Fibroblast of gingiva (primary cell): ENCODE measurements at regions not wholly inside any gene's neighbourhood (a gene's known extent, or its start where the extent isn't known, plus 50 kb on each side); places are given as distances from the start of the nearest gene placed in this dataset.
"Not testable (repeated sequence)": the region's sequence is repeated elsewhere in the genome, so short reads cannot be mapped to it uniquely, and the experiment has no call there.

Experiments used
- DNase-seq: peaks from one replicate; pipeline ENCODE4 v3.0.0-alpha.2; 2011; ENCODE audit warnings: low read depth

DNA sequence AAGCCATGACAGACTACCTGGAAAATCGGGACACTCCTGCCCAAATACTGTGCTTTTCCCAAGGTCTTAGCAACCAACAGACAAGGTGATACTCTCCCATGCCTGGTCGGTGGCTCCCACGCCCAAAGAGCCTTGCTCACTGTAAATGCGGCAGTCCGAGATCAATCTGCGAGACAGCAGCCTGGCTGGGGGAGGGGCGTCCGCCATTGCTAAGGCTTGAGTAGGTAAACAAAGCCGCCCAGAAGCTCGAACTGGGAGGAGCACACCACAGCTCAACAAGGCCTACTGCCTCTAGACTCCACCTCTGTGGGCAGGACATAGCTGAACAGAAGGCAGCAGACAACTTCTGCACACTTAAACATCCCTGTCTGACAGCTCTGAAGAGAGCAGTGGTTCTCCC is 272.1 kb upstream of the CCNG1 start:
- no peak for DNase-seq

DNA sequence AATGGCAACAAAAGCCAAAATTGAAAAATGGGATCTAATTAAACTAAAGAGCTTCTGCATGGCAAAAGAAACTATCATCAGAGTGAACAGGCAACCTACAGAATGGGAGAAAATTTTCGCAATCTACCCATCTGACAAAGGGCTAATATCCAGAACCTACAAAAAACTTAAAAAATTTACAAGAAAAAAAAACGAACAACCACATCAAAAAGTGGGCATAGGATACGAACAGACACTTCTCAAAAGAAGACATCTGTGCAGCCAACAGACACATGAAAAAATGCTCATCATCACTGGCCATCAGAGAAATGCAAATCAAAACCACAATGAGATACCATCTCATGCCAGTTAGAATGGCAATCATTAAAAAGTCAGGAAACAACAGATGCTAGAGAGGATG is 267.2 kb upstream of the CCNG1 start:
- not testable (repeated sequence) for DNase-seq

DNA sequence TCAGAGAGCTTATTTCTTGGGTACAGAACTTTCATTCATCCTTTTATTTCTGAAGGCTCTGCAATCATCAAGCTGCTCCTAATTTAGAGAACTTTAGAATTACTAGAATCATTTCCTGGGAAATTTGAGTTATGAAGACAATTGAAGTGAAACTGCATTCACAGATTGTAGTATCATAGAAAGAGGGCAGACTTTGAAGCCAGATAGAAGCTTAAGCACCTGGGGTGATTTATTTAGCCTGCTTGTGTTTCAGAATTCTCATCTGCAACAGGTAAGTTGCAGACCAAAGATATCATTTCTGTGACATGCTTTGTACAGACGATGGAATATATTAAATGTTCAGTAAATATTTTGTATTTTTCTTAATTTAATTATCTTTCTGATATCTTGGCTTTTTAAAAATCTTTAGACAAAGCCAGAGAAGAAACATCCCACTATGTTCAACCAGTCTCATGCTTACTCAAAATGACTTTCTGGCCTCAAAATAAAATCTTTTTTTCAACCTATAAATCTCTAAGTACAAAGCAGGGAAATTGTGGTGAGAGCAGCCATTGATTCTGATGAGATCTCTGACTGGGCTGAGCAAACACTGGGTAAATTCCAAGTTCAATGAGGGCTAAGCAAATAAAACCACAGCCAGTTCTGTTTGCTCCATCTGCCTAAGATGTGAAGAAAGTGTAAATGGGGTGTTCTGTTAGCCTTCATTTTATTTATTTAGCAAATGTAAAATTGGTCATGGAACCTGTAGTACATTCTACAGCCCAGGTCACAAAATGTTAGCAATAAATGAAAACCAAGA is 264.7 kb upstream of the CCNG1 start:
- no peak for DNase-seq

GRCh38 chr5:163177971-163178370 is 259.4 kb upstream of the CCNG1 start:
- DNase-seq, result no peak

GRCh38 chr5:163185315-163185714 is 252.1 kb upstream of the CCNG1 start:
- DNase-seq, result no peak

- DNase-seq, result no peak
These were observed 248.3 kb upstream of the CCNG1 start for GRCh38 chr5:163189023-163189553.

- DNase-seq, result no peak
These were observed 247.1 kb upstream of the CCNG1 start for GRCh38 chr5:163190283-163190682.

DNA sequence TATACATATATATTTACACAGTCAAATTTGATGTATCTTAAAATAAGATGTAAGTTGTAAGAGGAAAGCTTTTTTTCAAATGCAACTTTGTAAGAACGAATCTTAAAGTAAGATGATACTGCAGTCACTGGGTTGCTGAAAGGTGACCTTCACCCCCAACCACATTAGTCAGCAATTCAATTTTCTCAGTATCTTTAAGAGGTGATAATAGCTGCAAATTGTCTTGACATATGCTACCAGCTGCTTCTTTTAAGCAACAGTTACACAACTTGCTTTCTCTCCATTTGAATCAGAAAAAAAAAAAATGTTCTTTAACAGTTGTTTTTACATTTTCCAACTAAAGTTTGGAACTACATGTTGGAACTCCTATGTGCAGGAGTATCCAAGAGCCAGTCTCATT is 246.6 kb upstream of the CCNG1 start:
- no peak for DNase-seq

DNA sequence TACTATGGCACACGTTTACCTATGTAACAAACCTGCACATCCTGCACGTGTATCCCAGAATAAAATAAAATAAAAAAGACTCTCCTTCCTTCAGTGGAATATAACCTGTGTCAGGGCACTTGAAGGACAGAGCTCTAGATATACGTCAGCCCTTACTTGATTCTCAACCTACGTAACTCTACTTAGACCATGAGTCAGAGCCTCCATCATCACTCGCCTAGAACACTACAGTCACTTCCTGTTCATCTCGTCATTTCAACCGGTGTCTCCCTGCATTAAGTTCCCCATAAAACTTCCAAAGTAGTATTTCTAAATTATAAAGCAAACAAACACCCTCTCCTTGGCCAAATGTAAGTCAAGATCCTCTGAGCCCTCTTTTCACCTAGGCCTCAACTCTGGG is 243.5 kb upstream of the CCNG1 start:
- no peak for DNase-seq

- no peak for DNase-seq
These were observed 231.8 kb upstream of the CCNG1 start for GRCh38 chr5:163205645-163206044.

GRCh38 chr5:163221581-163221980 is 215.8 kb upstream of the CCNG1 start:
- no peak for DNase-seq

- no peak for DNase-seq
These were observed 214.4 kb upstream of the CCNG1 start for GRCh38 chr5:163222982-163223381.

- no peak for DNase-seq
These were observed 192.9 kb upstream of the CCNG1 start for GRCh38 chr5:163244445-163244987.

DNA sequence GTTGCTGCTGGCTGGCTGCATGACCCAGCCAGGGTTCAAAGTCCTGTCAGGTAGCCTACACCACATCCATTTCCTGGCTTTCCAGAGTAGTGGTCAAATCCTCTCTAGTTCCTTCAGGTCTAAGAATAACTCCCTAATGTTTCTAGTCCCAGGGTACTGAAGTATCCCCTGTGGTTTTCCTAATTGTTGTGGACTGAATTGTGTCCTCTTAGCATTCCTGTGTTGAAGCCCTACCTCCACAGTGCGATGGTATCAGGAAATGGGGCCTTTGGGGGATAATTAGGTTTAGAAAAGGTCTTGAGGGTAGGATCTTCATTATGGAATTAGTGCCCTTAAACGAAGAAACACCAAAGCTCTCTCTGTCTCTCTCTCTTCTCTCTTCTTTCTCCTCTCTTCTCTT is 191.8 kb upstream of the CCNG1 start:
- DNase-seq, result no peak

DNA sequence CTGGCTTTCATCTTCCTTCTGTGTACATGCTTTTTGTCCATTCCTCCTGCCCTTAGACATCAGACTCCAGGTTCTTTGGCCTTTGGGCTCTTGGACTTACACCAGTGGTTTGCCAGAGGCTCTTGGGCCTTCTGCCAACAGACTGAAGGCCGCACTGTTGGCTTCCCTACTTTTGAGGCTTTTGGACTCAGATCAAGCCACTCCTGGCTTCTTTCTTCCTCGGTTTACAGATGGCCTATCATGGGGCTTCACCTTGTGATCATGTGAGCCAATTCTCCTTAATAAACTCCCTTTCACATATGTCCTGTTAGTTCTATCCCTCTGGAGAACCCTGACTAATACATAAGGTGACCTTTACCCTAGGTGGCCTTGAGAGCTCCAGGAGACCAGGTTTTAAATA is 189.1 kb upstream of the CCNG1 start:
- DNase-seq, result no peak

DNA sequence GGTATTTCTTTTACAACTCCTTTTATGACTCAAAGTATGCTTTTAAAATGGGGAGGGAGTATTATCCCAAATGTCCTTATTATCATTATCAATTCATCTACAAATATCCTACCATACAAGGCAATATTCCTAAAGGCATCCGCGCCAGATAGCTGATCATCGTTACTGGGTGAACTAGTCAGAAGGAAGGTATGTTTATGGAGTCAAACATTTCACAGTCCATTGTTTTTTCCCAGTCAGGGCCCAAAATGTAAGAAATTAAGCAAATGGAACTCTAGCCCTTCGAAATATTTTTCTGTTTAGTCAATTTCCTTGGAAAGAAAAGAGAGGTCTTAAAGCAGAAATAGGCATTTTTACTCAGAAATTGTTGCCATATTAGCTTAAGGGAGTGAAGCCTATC is 188.5 kb upstream of the CCNG1 start:
- no peak for DNase-seq

- no peak for DNase-seq
These were observed 184.4 kb upstream of the CCNG1 start for GRCh38 chr5:163252950-163253349.

DNA sequence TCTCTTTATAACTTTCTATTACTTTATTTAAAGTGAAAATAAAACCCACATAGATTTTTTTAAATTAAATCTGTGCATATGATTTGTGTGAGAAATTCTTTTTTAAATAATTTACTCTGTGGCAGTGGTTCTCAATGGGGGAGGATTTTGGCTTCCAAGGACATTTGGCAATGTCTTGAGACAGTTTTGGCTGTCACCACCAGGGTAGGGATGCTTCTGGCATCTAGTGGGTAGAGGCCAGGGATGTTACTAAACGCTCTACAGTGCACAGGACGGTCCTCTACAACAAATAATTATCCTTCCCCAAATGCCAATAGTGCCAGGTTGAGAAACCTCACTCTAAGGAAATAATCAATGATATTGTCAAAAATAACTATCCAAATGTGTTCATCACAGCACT is 177.9 kb upstream of the CCNG1 start:
- no peak for DNase-seq

GRCh38 chr5:163260471-163260870 is 176.9 kb upstream of the CCNG1 start:
- DNase-seq, result no peak

DNA sequence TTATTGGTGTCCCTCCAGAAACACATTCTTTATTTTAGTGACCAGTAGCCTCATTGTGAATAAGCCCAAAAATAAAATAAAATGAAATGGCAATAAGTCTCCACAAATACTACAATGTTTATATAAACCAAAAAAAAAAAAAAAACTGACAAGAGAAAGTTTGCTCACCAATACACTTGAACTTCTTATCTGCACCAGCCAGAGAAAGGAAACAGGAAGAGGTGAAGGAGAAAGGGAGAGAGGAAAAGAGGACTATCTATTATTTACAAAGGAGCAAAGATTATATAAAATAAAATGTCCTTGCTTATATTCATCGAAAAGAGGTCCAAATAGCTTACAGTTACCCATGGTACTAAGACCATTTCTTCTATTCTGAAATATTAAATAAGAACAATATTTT is 176.4 kb upstream of the CCNG1 start:
- DNase-seq, result no peak

- no peak for DNase-seq
These were observed 175.6 kb upstream of the CCNG1 start for GRCh38 chr5:163261647-163262269.

- not testable (repeated sequence) for DNase-seq
These were observed 171.1 kb upstream of the CCNG1 start for GRCh38 chr5:163266249-163266648.

DNA sequence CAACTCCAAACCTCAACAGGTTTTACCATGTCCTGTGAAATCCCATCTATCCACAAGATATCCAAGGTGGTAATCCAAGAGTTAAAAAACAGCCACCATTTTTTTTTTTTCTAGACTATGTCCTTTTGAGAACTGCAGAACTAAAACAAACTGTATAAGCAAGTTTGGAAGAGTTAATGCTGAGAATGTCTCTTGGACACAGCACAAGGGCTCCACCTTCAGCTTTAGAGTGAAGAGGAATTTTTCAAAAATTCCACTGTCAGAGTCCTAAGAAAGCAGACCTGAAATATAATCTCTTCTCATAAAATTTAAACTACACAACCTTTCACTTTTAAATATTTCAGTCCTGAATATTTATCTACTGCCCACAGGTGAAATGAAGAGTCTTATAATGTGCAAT is 167.8 kb upstream of the CCNG1 start:
- DNase-seq, result no peak
